Calu3 (cell line): ENCODE measurements at regions not wholly inside any gene's neighbourhood (a gene's known extent, or its start where the extent isn't known, plus 50 kb on each side); places are given as distances from the start of the nearest gene placed in this dataset.

Source experiments
- BruUV-seq: library from RNA; stranded (reverse); fragments of 400-500 nt; replicated peaks from 2 replicates; lab custom pipeline; 2021; lab: Mats Ljungman, UMichigan
- CTCF ChIA-PET: fragments of 300-600 bp; sonication (Branson Sonifier 250); formaldehyde crosslinking; loops from one replicate; lab custom pipeline; 2022; ENCODE audit warnings: antibody characterized with exemption; lab: Charles Lee
- DNase-seq: peaks from one replicate; pipeline ENCODE4 v3.0.0; 2022
- H3K27ac Mint-ChIP-seq: one replicate; pipeline ENCODE4 v1.8.0; 2022; ENCODE audit warnings: mixed read lengths; ENCODE audit not compliant: unreplicated experiment
- H3K27me3 Mint-ChIP-seq: one replicate; pipeline ENCODE4 v1.8.0; 2022; ENCODE audit warnings: mixed read lengths; ENCODE audit not compliant: unreplicated experiment
- H3K36me3 Mint-ChIP-seq: one replicate; pipeline ENCODE4 v1.8.0; 2022; ENCODE audit warnings: mild to moderate bottlenecking, moderate library complexity, mixed read lengths; ENCODE audit not compliant: insufficient read depth, unreplicated experiment
- H3K4me1 Mint-ChIP-seq: one replicate; pipeline ENCODE4 v1.8.0; 2022; ENCODE audit warnings: mild to moderate bottlenecking, low read depth, mixed read lengths; ENCODE audit not compliant: unreplicated experiment
- H3K4me3 Mint-ChIP-seq: one replicate; pipeline ENCODE4 v1.8.0; 2022; ENCODE audit warnings: mild to moderate bottlenecking, low read depth, moderate library complexity, mixed read lengths; ENCODE audit not compliant: unreplicated experiment
- H3K9me3 Mint-ChIP-seq: one replicate; pipeline ENCODE4 v1.8.0; 2022; ENCODE audit warnings: low read depth, mixed read lengths; ENCODE audit not compliant: unreplicated experiment
- intact Hi-C: fragments of 100-400 bp; cut with micrococcal nuclease; formaldehyde crosslinking; loops from one replicate; pipeline ENCODE4 v1.10.0; 2022; ENCODE audit not compliant: unreplicated experiment
- TF ChIP-seq, protein P1 (sequence below): fragments of 200-600 bp; IDR thresholded peaks from one replicate; pipeline ENCODE4 v1.8.0; 2022; ENCODE audit warnings: antibody characterized with exemption; ENCODE audit not compliant: unreplicated experiment

DNA sequence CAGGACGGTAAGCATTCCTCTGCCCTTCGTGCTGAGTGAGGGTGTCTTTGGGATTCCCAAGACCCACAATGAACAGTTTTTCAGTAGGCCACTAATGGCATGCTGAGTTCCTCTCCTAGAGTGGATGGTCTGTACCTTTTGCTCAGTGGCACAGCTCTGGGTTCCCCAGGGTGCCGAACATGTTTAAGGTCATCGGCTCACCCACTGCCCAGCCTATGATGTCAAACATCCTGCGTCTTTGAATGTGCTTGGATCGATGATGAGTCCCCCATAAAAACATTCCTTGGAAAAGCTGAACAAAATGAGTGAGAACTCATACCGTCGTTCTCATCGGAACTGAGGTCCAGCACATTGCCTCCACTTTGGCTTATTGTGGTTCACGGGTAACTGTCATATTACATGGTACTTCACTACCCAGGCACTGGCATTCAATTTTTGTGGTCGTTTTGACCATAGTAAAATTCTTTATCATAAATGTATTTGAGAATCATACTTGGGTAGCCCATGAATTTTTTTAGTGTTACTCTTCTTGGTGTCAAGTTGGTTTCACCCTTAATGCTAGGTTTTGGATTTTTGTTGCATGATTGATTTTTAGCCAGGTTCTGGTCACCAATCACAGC, 118.2 kb downstream of the SNRPN start:
- CTCF ChIA-PET = no interaction called here
- Mint-ChIP-seq H3K4me3 (no peak overlapping the region), H3K27ac (no peak overlapping the region), H3K4me1 (no peaks in the 10 kb centered on the region), H3K27me3 (no peaks in the 10 kb centered on the region), H3K36me3 (no peaks in the 10 kb centered on the region), H3K9me3 (no peaks in the 10 kb centered on the region)
- no TSS peak for BruUV-seq
- no peak for DNase-seq
- TF ChIP-seq, protein P1, sequence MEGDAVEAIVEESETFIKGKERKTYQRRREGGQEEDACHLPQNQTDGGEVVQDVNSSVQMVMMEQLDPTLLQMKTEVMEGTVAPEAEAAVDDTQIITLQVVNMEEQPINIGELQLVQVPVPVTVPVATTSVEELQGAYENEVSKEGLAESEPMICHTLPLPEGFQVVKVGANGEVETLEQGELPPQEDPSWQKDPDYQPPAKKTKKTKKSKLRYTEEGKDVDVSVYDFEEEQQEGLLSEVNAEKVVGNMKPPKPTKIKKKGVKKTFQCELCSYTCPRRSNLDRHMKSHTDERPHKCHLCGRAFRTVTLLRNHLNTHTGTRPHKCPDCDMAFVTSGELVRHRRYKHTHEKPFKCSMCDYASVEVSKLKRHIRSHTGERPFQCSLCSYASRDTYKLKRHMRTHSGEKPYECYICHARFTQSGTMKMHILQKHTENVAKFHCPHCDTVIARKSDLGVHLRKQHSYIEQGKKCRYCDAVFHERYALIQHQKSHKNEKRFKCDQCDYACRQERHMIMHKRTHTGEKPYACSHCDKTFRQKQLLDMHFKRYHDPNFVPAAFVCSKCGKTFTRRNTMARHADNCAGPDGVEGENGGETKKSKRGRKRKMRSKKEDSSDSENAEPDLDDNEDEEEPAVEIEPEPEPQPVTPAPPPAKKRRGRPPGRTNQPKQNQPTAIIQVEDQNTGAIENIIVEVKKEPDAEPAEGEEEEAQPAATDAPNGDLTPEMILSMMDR = no peak
- intact Hi-C loops = no loop called here

DNA sequence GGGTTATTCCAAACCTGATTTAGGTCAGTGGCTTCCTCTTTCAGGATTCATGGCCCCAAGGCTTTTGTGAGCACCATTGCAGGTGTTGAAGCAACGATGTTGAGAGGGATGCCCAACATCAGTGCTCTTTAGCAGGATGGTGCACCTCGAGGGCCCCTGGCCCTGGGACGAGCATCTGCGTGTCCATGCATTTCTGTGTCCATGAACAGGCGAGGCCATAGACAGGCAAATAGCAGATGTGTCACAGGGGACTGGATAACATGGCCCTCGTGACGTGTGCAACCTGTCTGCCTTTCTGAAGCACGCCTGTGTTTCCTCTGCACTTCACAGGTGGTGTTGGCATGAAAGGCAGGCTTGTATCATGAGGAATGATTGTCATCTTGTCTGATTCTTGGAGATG, 132.3 kb downstream of the SNRPN start:
- no peaks in the 10 kb centered on the region for H3K9me3 Mint-ChIP-seq
- H3K27me3 Mint-ChIP-seq = no peaks in the 10 kb centered on the region
- DNase-seq = no peak
- CTCF ChIA-PET = no interaction called here
- TF ChIP-seq, protein P1 = no peak
- BruUV-seq = no TSS peak
- H3K4me3 Mint-ChIP-seq = no peak overlapping the region
- H3K36me3 Mint-ChIP-seq = no peaks in the 10 kb centered on the region
- no peak overlapping the region for H3K27ac Mint-ChIP-seq
- intact Hi-C loops = no loop called here
- H3K4me1 Mint-ChIP-seq = no peaks in the 10 kb centered on the region

DNA sequence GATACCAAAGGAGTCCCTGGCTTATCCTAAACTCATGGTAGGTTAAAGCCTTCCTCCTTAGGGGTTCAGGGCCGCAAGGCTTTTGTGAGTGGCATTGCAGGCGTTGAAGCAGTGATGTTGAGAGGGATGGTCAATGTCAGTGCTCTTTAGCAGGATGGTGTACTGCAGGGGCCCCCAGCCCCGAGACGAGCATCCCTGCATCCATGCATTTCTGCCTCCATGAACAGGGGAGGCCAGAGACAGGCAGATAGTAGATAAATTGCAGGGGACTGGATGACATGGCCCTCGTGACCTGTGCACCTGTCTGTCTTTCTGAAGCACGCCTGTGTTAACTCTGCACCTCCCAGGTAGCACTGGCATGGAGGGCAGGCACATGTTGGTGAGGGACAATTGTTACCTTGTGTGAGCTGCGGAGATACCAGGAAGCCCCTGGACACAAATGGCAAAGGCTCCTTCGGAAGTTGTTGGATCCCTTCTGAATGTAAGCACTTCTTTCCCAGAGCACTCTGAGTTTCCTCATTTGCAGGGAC, 133.5 kb downstream of the SNRPN start:
- no peak overlapping the region for H3K27ac Mint-ChIP-seq
- DNase-seq = no peak
- CTCF ChIA-PET = no interaction called here
- H3K36me3 Mint-ChIP-seq = no peaks in the 10 kb centered on the region
- no peaks in the 10 kb centered on the region for H3K4me1 Mint-ChIP-seq
- BruUV-seq = no TSS peak
- no peak overlapping the region for H3K4me3 Mint-ChIP-seq
- TF ChIP-seq, protein P1 = no peak
- intact Hi-C loops = no loop called here
- H3K9me3 Mint-ChIP-seq = no peaks in the 10 kb centered on the region
- no peaks in the 10 kb centered on the region for H3K27me3 Mint-ChIP-seq

DNA sequence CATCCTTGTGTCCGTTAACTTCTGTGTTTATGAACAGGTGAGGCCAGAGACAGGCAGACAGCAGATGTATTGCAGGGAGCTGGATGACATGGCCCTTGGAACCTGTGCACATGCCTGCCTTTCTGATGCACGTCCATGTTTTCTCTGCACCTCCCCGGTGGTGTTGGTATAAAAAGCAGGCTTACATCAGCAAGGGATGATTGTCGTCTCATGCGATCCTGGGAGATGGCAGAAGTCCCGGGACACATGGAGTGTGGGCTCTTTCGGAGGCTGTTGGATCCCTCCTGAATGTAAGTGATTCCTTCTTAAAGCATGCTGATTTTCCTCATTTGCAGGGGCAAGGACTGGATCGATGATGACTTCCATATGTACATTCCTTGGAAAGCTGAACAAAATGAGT, 134.8 kb downstream of the SNRPN start:
- BruUV-seq = no TSS peak
- CTCF ChIA-PET = no interaction called here
- Mint-ChIP-seq H3K4me1 (no peaks in the 10 kb centered on the region), H3K27me3 (no peaks in the 10 kb centered on the region), H3K9me3 (no peaks in the 10 kb centered on the region), H3K36me3 (no peaks in the 10 kb centered on the region), H3K27ac (no peak overlapping the region), H3K4me3 (no peak overlapping the region)
- DNase-seq = no peak
- TF ChIP-seq, protein P1 = no peak
- intact Hi-C loops = no loop called here
